CD4-positive, alpha-beta memory T cell (primary cell): ENCODE measurements at regions not wholly inside any gene's neighbourhood (a gene's known extent, or its start where the extent isn't known, plus 50 kb on each side); places are given as distances from the start of the nearest gene placed in this dataset.

Source experiments
- CTCF ChIA-PET: fragments of 350-600 bp; sonication (Branson Sonifier 250); formaldehyde crosslinking; loops from one replicate; lab custom pipeline; 2021; ENCODE audit warnings: inconsistent platforms; ENCODE audit not compliant: partially characterized antibody; lab: Charles Lee
- POLR2A ChIA-PET: fragments of 350-600 bp; sonication (Branson Sonifier 250); formaldehyde crosslinking; loops from one replicate; lab custom pipeline; 2021; ENCODE audit not compliant: partially characterized antibody; lab: Charles Lee
- DNase-seq, 5 donors: peaks; one replicate each; pipeline versions ENCODE4 v3.0.0 to v3.0.0-alpha.2; 2020 to 2022; ENCODE audit warnings: mixed read lengths in 1 of 5
- H3K27ac ChIP-seq: one replicate; pipeline ENCODE4 v1.7.0; 2013; ENCODE audit warnings: low read depth, low read length
- H3K27me3 ChIP-seq: 2 replicates; pipeline ENCODE4 v1.7.0; 2013; ENCODE audit warnings: mild to moderate bottlenecking, low read length, moderate library complexity; ENCODE audit not compliant: insufficient read depth
- H3K36me3 ChIP-seq: 2 replicates; pipeline ENCODE4 v1.7.0; 2013; ENCODE audit warnings: mild to moderate bottlenecking, low read length, moderate library complexity; ENCODE audit not compliant: insufficient read depth
- H3K4me1 ChIP-seq: 2 replicates; pipeline ENCODE4 v1.7.0; 2013; ENCODE audit warnings: mild to moderate bottlenecking, low read length, moderate library complexity; ENCODE audit not compliant: insufficient read depth
- H3K4me3 ChIP-seq, 2 donors: one replicate each; pipeline ENCODE4 v1.7.0; 2013; ENCODE audit warnings: low read length in 2 of 2, mild to moderate bottlenecking in 1 of 2
- H3K9me3 ChIP-seq, 2 donors: one replicate each; pipeline ENCODE4 v1.7.0; 2013; ENCODE audit warnings: low read length in 2 of 2, control low read depth in 1 of 2; ENCODE audit not compliant: control insufficient read depth in 1 of 2
- H3K27ac Mint-ChIP-seq, 7 donors: one replicate each; pipeline ENCODE4 v1.8.0; 2020 to 2021; ENCODE audit warnings: mixed read lengths in 7 of 7, mild to moderate bottlenecking in 6 of 7, inconsistent platforms in 3 of 7, moderate library complexity in 3 of 7
- H3K27me3 Mint-ChIP-seq, 2 donors: one replicate each; pipeline ENCODE4 v1.8.0; 2020 to 2021; ENCODE audit warnings: mixed read lengths in 2 of 2
- H3K36me3 Mint-ChIP-seq, 2 donors: one replicate each; pipeline ENCODE4 v1.8.0; 2020 to 2021; ENCODE audit warnings: mixed read lengths in 2 of 2, inconsistent platforms in 1 of 2, mild to moderate bottlenecking in 1 of 2
- H3K4me1 Mint-ChIP-seq, 4 donors: one replicate each; pipeline ENCODE4 v1.8.0; 2020 to 2021; ENCODE audit warnings: mixed read lengths in 4 of 4, mild to moderate bottlenecking in 1 of 4
- H3K4me3 Mint-ChIP-seq, 8 donors: one replicate each; pipeline ENCODE4 v1.8.0; 2020 to 2021; ENCODE audit warnings: mixed read lengths in 8 of 8, mild to moderate bottlenecking in 7 of 8, moderate library complexity in 6 of 8, inconsistent platforms in 3 of 8
- H3K9me3 Mint-ChIP-seq, 8 donors: one replicate each; pipeline ENCODE4 v1.8.0; 2020 to 2021; ENCODE audit warnings: mixed read lengths in 8 of 8, mild to moderate bottlenecking in 5 of 8, inconsistent platforms in 3 of 8, moderate library complexity in 1 of 8
- intact Hi-C: fragments of 100-400 bp; cut with micrococcal nuclease; formaldehyde crosslinking; loops from one replicate; pipeline ENCODE4 v1.15.1; 2023

DNA sequence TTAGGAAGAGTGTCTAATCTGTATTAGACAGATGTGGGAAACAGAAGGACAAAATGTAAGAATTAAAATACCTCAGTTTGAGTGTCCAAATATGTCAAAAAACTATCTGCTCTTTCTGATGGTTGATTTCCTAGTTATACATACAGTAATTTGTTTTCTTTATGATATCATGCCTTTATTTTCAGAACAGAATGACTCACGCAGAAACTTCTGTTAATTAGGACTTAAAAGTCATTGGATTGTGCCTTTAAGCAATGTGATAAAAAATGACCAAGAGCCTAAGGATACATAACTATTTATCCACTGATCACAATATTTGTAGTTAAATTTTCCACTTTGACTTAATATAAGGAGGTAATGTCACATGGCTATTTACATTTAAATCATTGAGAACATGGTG, 206.7 kb upstream of the PTPRZ1 start:
- H3K27ac Mint-ChIP-seq: no peak overlapping the region
- no peaks in the 10 kb centered on the region for H3K4me1 Mint-ChIP-seq
- Histone ChIP-seq H3K36me3 (no peaks in the 10 kb centered on the region), H3K27ac (no peak overlapping the region), H3K4me1 (no peaks in the 10 kb centered on the region), H3K4me3 (no peak overlapping the region), H3K27me3 (no peaks in the 10 kb centered on the region), H3K9me3 (no peaks in the 10 kb centered on the region)
- intact Hi-C loops: no loop called here
- peaks cover 0 to 11% (median under 1%) of the 10 kb centered on the region in 8 donors for H3K9me3 Mint-ChIP-seq
- CTCF ChIA-PET: interaction anchor here (1.0 kb wide), 1 partner anchor 10 kb away, joined by 3 read pairs; no protein-coding TSS in a partner anchor
- no peak overlapping the region for H3K4me3 Mint-ChIP-seq
- no peaks in the 10 kb centered on the region for H3K36me3 Mint-ChIP-seq
- POLR2A ChIA-PET: no interaction called here
- peaks cover 0 to 1% of the 10 kb centered on the region in 2 donors for H3K27me3 Mint-ChIP-seq
- no peak for DNase-seq

- Mint-ChIP-seq H3K36me3 (no peaks in the 10 kb centered on the region), H3K4me1 (no peaks in the 10 kb centered on the region), H3K27ac (no peak overlapping the region), H3K4me3 (no peak overlapping the region), H3K27me3 (no peaks in the 10 kb centered on the region), H3K9me3 (peaks cover 0 to 4% (median 2%) of the 10 kb centered on the region in 8 donors)
- CTCF ChIA-PET: no interaction called here
- H3K9me3 ChIP-seq: no peaks in the 10 kb centered on the region
- DNase-seq: no peak
- H3K27ac ChIP-seq: no peak overlapping the region
- POLR2A ChIA-PET: no interaction called here
- no peaks in the 10 kb centered on the region for H3K27me3 ChIP-seq
- intact Hi-C loops: no loop called here
- no peak overlapping the region for H3K4me3 ChIP-seq
- H3K36me3 ChIP-seq: no peaks in the 10 kb centered on the region
- H3K4me1 ChIP-seq: no peaks in the 10 kb centered on the region
These were observed 229.6 kb upstream of the PTPRZ1 start for GRCh38 chr7:121643320-121643719.

- H3K27ac Mint-ChIP-seq: no peak overlapping the region
- Histone ChIP-seq H3K36me3 (no peaks in the 10 kb centered on the region), H3K27me3 (no peaks in the 10 kb centered on the region), H3K9me3 (no peaks in the 10 kb centered on the region), H3K4me1 (no peaks in the 10 kb centered on the region), H3K27ac (no peak overlapping the region), H3K4me3 (no peak overlapping the region)
- intact Hi-C loops: no loop called here
- peaks cover 0 to 3% (median 0%) of the 10 kb centered on the region in 8 donors for H3K9me3 Mint-ChIP-seq
- no peak for DNase-seq
- H3K36me3 Mint-ChIP-seq: no peaks in the 10 kb centered on the region
- no peaks in the 10 kb centered on the region for H3K4me1 Mint-ChIP-seq
- no peaks in the 10 kb centered on the region for H3K27me3 Mint-ChIP-seq
- ChIA-PET CTCF (no interaction called here), POLR2A (no interaction called here)
- no peak overlapping the region for H3K4me3 Mint-ChIP-seq
These were observed 233.3 kb upstream of the PTPRZ1 start for GRCh38 chr7:121639705-121640104.

DNA sequence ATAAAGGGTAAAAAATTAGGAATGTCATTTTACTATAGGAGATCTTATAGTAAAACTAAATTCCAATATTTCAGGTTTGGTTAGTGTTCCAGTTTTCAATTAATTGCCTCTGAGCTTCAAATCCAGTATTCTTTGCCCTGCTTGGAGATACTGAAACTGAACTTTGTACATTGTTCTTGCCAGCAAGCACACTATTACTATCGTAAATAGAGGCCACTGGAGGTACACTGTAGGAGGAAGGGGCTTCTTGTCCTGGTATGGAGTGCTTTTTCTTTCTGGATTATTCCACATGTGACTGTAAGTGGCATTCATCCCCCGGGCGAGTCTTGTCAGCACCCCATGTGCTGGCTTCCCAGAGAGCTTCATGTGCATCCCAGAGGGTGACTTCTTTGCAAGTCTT, 234.7 kb upstream of the PTPRZ1 start:
- no peaks in the 10 kb centered on the region for H3K27me3 ChIP-seq
- POLR2A ChIA-PET: no interaction called here
- Mint-ChIP-seq H3K9me3 (peaks cover 0 to 3% (median 0%) of the 10 kb centered on the region in 8 donors), H3K4me3 (no peak overlapping the region), H3K4me1 (no peaks in the 10 kb centered on the region), H3K36me3 (no peaks in the 10 kb centered on the region), H3K27me3 (peaks cover 0 to under 1% of the 10 kb centered on the region in 2 donors), H3K27ac (no peak overlapping the region)
- CTCF ChIA-PET: no interaction called here
- no peak for DNase-seq
- H3K36me3 ChIP-seq: no peaks in the 10 kb centered on the region
- no peak overlapping the region for H3K4me3 ChIP-seq
- intact Hi-C loops: no loop called here
- H3K9me3 ChIP-seq: no peaks in the 10 kb centered on the region
- no peak overlapping the region for H3K27ac ChIP-seq
- H3K4me1 ChIP-seq: no peaks in the 10 kb centered on the region

GRCh38 chr7:121634356-121634755, 238.2 kb upstream of the FAM3C start:
- H3K36me3 Mint-ChIP-seq: no peaks in the 10 kb centered on the region
- H3K9me3 Mint-ChIP-seq: peaks cover 0 to 2% (median 0%) of the 10 kb centered on the region in 8 donors
- intact Hi-C loops: no loop called here

DNA sequence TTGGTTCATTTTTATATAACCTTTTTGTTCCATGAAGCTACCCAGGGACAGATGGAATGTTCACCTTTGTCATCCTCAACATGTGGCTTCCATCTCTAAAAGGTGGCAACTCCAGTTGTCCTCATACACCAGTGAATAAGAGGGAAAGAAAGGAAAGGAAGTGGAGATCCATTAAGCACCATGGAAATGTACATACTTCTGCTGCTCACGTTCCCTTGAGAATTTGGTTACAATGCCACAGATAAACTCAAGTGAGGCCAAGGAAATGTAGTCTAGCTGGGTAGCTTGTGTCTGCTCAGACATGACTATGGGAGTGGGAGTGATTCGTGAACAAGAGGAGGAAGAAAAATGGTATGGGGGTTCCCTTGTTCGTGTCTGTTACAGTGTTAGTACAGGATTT, 237.1 kb upstream of the FAM3C start:
- no peaks in the 10 kb centered on the region for H3K27me3 ChIP-seq
- no peaks in the 10 kb centered on the region for H3K36me3 ChIP-seq
- Mint-ChIP-seq H3K4me1 (no peaks in the 10 kb centered on the region), H3K36me3 (no peaks in the 10 kb centered on the region), H3K27ac (no peak overlapping the region), H3K27me3 (peaks cover 1 to 2% of the 10 kb centered on the region in 2 donors), H3K4me3 (no peak overlapping the region), H3K9me3 (peaks cover 0 to 2% (median 0%) of the 10 kb centered on the region in 8 donors)
- intact Hi-C loops: no loop called here
- H3K4me3 ChIP-seq: no peak overlapping the region
- ChIA-PET CTCF (no interaction called here), POLR2A (no interaction called here)
- H3K9me3 ChIP-seq: no peaks in the 10 kb centered on the region
- no peak overlapping the region for H3K27ac ChIP-seq
- DNase-seq: no peak
- H3K4me1 ChIP-seq: no peaks in the 10 kb centered on the region

More at GRCh38 chr7:121634356-121634755, 238.2 kb upstream of the FAM3C start:
- CTCF ChIA-PET: no interaction called here
- Mint-ChIP-seq H3K4me1 (no peaks in the 10 kb centered on the region), H3K4me3 (no peak overlapping the region), H3K27ac (no peak overlapping the region), H3K27me3 (peaks cover 1 to 2% of the 10 kb centered on the region in 2 donors)
- no peak for DNase-seq
- Histone ChIP-seq H3K27me3 (no peaks in the 10 kb centered on the region), H3K27ac (no peak overlapping the region), H3K9me3 (no peaks in the 10 kb centered on the region), H3K4me1 (no peaks in the 10 kb centered on the region), H3K36me3 (no peaks in the 10 kb centered on the region), H3K4me3 (no peak overlapping the region)
- POLR2A ChIA-PET: no interaction called here

- DNase-seq: no peak
- no peaks in the 10 kb centered on the region for H3K4me1 ChIP-seq
- Mint-ChIP-seq H3K4me1 (no peaks in the 10 kb centered on the region), H3K27me3 (no peaks in the 10 kb centered on the region), H3K9me3 (no peaks in the 10 kb centered on the region), H3K27ac (no peak overlapping the region), H3K36me3 (no peaks in the 10 kb centered on the region), H3K4me3 (no peak overlapping the region)
- H3K36me3 ChIP-seq: no peaks in the 10 kb centered on the region
- ChIA-PET POLR2A (no interaction called here), CTCF (no interaction called here)
- no peak overlapping the region for H3K27ac ChIP-seq
- H3K9me3 ChIP-seq: no peaks in the 10 kb centered on the region
- H3K27me3 ChIP-seq: no peaks in the 10 kb centered on the region
- H3K4me3 ChIP-seq: no peak overlapping the region
- intact Hi-C loops: no loop called here
These were observed 228.8 kb upstream of the FAM3C start for GRCh38 chr7:121624958-121625357.
